ENCODE measurements at regions not wholly inside any gene's neighbourhood (a gene's known extent, or its start where the extent isn't known, plus 50 kb on each side); places are given as distances from the start of the nearest gene placed in this dataset.

DNA sequence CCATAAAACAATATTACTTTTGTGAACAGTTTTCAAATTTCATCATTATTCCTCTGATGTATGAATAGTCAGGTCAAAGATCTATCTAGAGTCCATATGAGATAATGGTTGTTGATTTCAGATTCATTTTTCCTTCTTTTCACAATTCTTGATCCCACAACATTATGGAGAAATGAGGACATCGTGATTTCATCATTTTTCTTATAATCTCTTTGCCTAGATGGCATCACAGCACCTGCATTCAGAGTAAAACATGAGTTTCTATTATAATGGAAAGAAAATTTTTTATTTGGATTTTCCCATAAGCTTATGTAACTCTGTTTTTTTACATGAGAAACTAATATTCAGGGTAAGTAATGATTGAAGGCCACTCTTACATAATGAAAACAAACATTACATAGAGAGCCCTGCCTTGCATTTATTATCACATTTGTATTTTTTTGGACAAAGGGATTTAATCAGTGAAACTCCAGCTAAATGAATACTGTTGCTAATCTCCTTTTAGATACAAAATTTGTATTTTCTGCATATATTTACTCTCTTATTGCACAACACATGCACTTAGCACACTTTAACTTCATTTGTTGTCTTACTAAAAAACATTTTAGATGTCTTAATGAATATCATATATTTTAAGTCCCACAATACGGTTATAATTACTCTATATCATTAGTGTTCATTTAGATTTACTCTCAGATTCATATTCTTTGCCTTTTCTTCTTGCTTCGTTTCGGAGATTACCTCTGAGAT, 188.4 kb upstream of the KYNU start:
- TF ChIP-seq SIN3A (IDR thresholded peaks at IDR 0.05; ENCODE audit: borderline replicate concordance, insufficient read depth, low read length) (no peak), POLR2AphosphoS5 (IDR thresholded peaks at IDR 0.05; ENCODE audit: low read depth, low read length) (no peak)
- TF ChIP-seq, protein P1, sequence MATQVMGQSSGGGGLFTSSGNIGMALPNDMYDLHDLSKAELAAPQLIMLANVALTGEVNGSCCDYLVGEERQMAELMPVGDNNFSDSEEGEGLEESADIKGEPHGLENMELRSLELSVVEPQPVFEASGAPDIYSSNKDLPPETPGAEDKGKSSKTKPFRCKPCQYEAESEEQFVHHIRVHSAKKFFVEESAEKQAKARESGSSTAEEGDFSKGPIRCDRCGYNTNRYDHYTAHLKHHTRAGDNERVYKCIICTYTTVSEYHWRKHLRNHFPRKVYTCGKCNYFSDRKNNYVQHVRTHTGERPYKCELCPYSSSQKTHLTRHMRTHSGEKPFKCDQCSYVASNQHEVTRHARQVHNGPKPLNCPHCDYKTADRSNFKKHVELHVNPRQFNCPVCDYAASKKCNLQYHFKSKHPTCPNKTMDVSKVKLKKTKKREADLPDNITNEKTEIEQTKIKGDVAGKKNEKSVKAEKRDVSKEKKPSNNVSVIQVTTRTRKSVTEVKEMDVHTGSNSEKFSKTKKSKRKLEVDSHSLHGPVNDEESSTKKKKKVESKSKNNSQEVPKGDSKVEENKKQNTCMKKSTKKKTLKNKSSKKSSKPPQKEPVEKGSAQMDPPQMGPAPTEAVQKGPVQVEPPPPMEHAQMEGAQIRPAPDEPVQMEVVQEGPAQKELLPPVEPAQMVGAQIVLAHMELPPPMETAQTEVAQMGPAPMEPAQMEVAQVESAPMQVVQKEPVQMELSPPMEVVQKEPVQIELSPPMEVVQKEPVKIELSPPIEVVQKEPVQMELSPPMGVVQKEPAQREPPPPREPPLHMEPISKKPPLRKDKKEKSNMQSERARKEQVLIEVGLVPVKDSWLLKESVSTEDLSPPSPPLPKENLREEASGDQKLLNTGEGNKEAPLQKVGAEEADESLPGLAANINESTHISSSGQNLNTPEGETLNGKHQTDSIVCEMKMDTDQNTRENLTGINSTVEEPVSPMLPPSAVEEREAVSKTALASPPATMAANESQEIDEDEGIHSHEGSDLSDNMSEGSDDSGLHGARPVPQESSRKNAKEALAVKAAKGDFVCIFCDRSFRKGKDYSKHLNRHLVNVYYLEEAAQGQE (IDR thresholded peaks at IDR 0.05; ENCODE audit: insufficient read depth in 1 of 2, low read depth in 2 of 2, low read length in 2 of 2): no peak
